HG03521 (cell line): ENCODE measurements at regions not wholly inside any gene's neighbourhood (a gene's known extent, or its start where the extent isn't known, plus 50 kb on each side); places are given as distances from the start of the nearest gene placed in this dataset.
"Not testable (repeated sequence)": the region's sequence is repeated elsewhere in the genome, so short reads cannot be mapped to it uniquely, and the experiment has no call there.

ENCODE experiments used
- ATAC-seq: cut with Tn5 transposase; IDR thresholded peaks from one replicate; pipeline ENCODE4 v1.9.1; 2021; ENCODE audit warnings: mild to moderate bottlenecking, moderate library complexity; ENCODE audit not compliant: unreplicated experiment

- no peak for ATAC-seq
These were observed 755.7 kb downstream of the KCNA4 start for GRCh38 chr11:29260939-29261705.

GRCh38 chr11:29258411-29258810, 758.4 kb downstream of the KCNA4 start:
- ATAC-seq: no peak

GRCh38 chr11:29256580-29256979, 760.2 kb downstream of the KCNA4 start:
- ATAC-seq: no peak

- no peak for ATAC-seq
These were observed 761.4 kb downstream of the KCNA4 start for GRCh38 chr11:29255401-29255800.

- peak; percentile 61 for ATAC-seq
These were observed 765.1 kb downstream of the KCNA4 start for GRCh38 chr11:29251738-29252137.

- no peak for ATAC-seq
These were observed 767.1 kb downstream of the KCNA4 start for GRCh38 chr11:29249713-29250112.

GRCh38 chr11:29244355-29244754, 772.5 kb downstream of the KCNA4 start:
- no peak for ATAC-seq

GRCh38 chr11:29243616-29244015, 773.2 kb downstream of the KCNA4 start:
- ATAC-seq: no peak

GRCh38 chr11:29231991-29232390, 784.8 kb downstream of the KCNA4 start:
- ATAC-seq: no peak

- no peak for ATAC-seq
These were observed 785.2 kb downstream of the KCNA4 start for GRCh38 chr11:29231586-29231985.

GRCh38 chr11:29227811-29228210, 789.0 kb downstream of the KCNA4 start:
- no peak for ATAC-seq

GRCh38 chr11:29224739-29225384, 792.0 kb downstream of the KCNA4 start:
- no peak for ATAC-seq

GRCh38 chr11:29219531-29219930, 797.3 kb downstream of the KCNA4 start:
- ATAC-seq: not testable (repeated sequence)

GRCh38 chr11:29217901-29218300, 798.9 kb downstream of the KCNA4 start:
- ATAC-seq: no peak

GRCh38 chr11:29214833-29215232, 802.0 kb downstream of the KCNA4 start:
- ATAC-seq: no peak

GRCh38 chr11:29211202-29211601, 805.6 kb downstream of the KCNA4 start:
- no peak for ATAC-seq

- ATAC-seq: no peak
These were observed 806.4 kb downstream of the KCNA4 start for GRCh38 chr11:29210426-29210825.

GRCh38 chr11:29208117-29208516, 808.7 kb downstream of the KCNA4 start:
- ATAC-seq: no peak

- no peak for ATAC-seq
These were observed 815.9 kb downstream of the KCNA4 start for GRCh38 chr11:29200791-29201562.

- no peak for ATAC-seq
These were observed 826.5 kb downstream of the KCNA4 start for GRCh38 chr11:29190313-29190712.

- no peak for ATAC-seq
These were observed 829.6 kb downstream of the KCNA4 start for GRCh38 chr11:29187215-29187614.
